GM23338 (cell line): ENCODE measurements at regions not wholly inside any gene's neighbourhood (a gene's known extent, or its start where the extent isn't known, plus 50 kb on each side); places are given as distances from the start of the nearest gene placed in this dataset.

Experiments used
- ATAC-seq: fragments of 200-7000 bp; cut with Tn5 transposase; 3 replicates; pipeline ENCODE4 v1.9.1; 2020
- DNase-seq: peaks from one replicate; pipeline ENCODE4 v3.0.0-alpha.2; 2015; ENCODE audit warnings: low spot score
- H2AFZ ChIP-seq: fragments of 200-600 bp; sonication (generic); 2 replicates; pipeline ENCODE4 v1.8.0; 2016; ENCODE audit warnings: antibody characterized with exemption, mild to moderate bottlenecking, moderate library complexity
- H3F3A ChIP-seq: fragments of 200-600 bp; sonication (generic); replicated peaks from 2 replicates; pipeline ENCODE4 v1.8.0; 2017; ENCODE audit warnings: antibody characterized with exemption, mixed run types, low read depth
- H3K27ac ChIP-seq: fragments of 200-600 bp; sonication (generic); 2 replicates; pipeline ENCODE4 v1.6.1; 2016; ENCODE audit warnings: low read depth
- H3K27me3 ChIP-seq: fragments of 200-600 bp; sonication (generic); 2 replicates; pipeline ENCODE4 v1.8.0; 2016; ENCODE audit warnings: mild to moderate bottlenecking, mixed run types, moderate library complexity; ENCODE audit not compliant: insufficient read depth
- H3K36me3 ChIP-seq: fragments of 200-600 bp; sonication (generic); 2 replicates; pipeline ENCODE4 v1.8.0; 2016; ENCODE audit warnings: mild to moderate bottlenecking; ENCODE audit not compliant: insufficient read depth
- H3K4me1 ChIP-seq: fragments of 200-600 bp; sonication (generic); 2 replicates; pipeline ENCODE4 v1.8.0; 2016; ENCODE audit warnings: mild to moderate bottlenecking, moderate library complexity; ENCODE audit not compliant: insufficient read depth
- H3K4me2 ChIP-seq: fragments of 200-600 bp; sonication (generic); 2 replicates; pipeline ENCODE4 v1.7.1; 2017; ENCODE audit warnings: mixed run types
- H3K4me3 ChIP-seq: fragments of 200-600 bp; sonication (generic); 2 replicates; pipeline ENCODE4 v1.6.1; 2016; ENCODE audit warnings: mixed run types
- H3K79me2 ChIP-seq: fragments of 200-600 bp; sonication (generic); replicated peaks from 2 replicates; pipeline ENCODE4 v1.8.0; 2017; ENCODE audit warnings: mild to moderate bottlenecking; ENCODE audit not compliant: insufficient read depth
- H3K9me2 ChIP-seq: fragments of 200-600 bp; sonication (generic); 2 replicates; pipeline ENCODE4 v1.8.0; 2017; ENCODE audit not compliant: insufficient read depth
- H4K20me1 ChIP-seq: fragments of 200-600 bp; sonication (generic); replicated peaks from 2 replicates; pipeline ENCODE4 v1.8.0; 2017; ENCODE audit warnings: mild to moderate bottlenecking; ENCODE audit not compliant: insufficient read depth
- H3K27ac Mint-ChIP-seq: 2 replicates; pipeline ENCODE4 v1.8.0; 2020; ENCODE audit warnings: inconsistent platforms, mild to moderate bottlenecking, moderate library complexity, mixed read lengths
- H3K27me3 Mint-ChIP-seq: 3 replicates; pipeline ENCODE4 v1.8.0; 2022; ENCODE audit warnings: low read depth, mild to moderate bottlenecking, moderate library complexity, mixed read lengths, inconsistent platforms; ENCODE audit not compliant: insufficient read depth, poor library complexity
- H3K36me3 Mint-ChIP-seq: 3 replicates; pipeline ENCODE4 v1.8.0; 2021; ENCODE audit warnings: low read depth, mild to moderate bottlenecking, inconsistent platforms, moderate library complexity, mixed read lengths
- H3K4me1 Mint-ChIP-seq: 3 replicates; pipeline ENCODE4 v1.8.0; 2020; ENCODE audit warnings: mild to moderate bottlenecking, inconsistent platforms, mixed read lengths
- H3K4me3 Mint-ChIP-seq: 3 replicates; pipeline ENCODE4 v1.8.0; 2021; ENCODE audit warnings: moderate library complexity, mild to moderate bottlenecking, inconsistent platforms, mixed read lengths
- H3K9me3 Mint-ChIP-seq: 3 replicates; pipeline ENCODE4 v1.8.0; 2020; ENCODE audit warnings: moderate library complexity, mild to moderate bottlenecking, inconsistent platforms, mixed read lengths
- CREB1 ChIP-seq: fragments of 250-450 bp; sonication (Bioruptor Pico); IDR thresholded peaks from 2 replicates; pipeline ENCODE4 v1.5.0; 2020; ENCODE audit warnings: low read depth, mild to moderate bottlenecking, moderate library complexity
- EZH2phosphoT487 ChIP-seq: fragments of 200-600 bp; sonication (generic); IDR thresholded peaks from one replicate; pipeline ENCODE4 v1.8.1; 2018; ENCODE audit warnings: antibody characterized with exemption; ENCODE audit not compliant: unreplicated experiment
- JUNB ChIP-seq: IDR thresholded peaks from one replicate; pipeline ENCODE4 v1.6.1; 2016; ENCODE audit warnings: antibody characterized with exemption; ENCODE audit not compliant: unreplicated experiment
- POLR2AphosphoS5 ChIP-seq: IDR thresholded peaks from 2 replicates; pipeline ENCODE4 v1.6.1; 2016; ENCODE audit warnings: antibody characterized with exemption, low read depth
- STAT1 ChIP-seq: IDR thresholded peaks from one replicate; pipeline ENCODE4 v1.6.1; 2016; ENCODE audit warnings: antibody characterized with exemption; ENCODE audit not compliant: unreplicated experiment
- ZNF331 ChIP-seq: fragments of 250-450 bp; sonication (Bioruptor Pico); IDR thresholded peaks from 2 replicates; pipeline ENCODE4 v1.5.0; 2020; ENCODE audit warnings: low read depth, mild to moderate bottlenecking, moderate library complexity
- TF ChIP-seq, protein P1 (sequence below): fragments of 250-450 bp; sonication (Bioruptor Pico); IDR thresholded peaks from 2 replicates; pipeline ENCODE4 v1.5.0; 2020; ENCODE audit warnings: mild to moderate bottlenecking, moderate library complexity
- TF ChIP-seq, protein P2 (sequence below), 2 experiments: fragments of 200-600 bp in 1 of 2; sonication (generic) in 1 of 2; conservative IDR thresholded peaks; 2 replicates each; pipeline versions ENCODE4 v1.5.1 to v1.6.1; 2016 to 2017; ENCODE audit warnings: antibody characterized with exemption in 2 of 2, low read depth in 2 of 2, mild to moderate bottlenecking in 2 of 2, moderate library complexity in 1 of 2

DNA sequence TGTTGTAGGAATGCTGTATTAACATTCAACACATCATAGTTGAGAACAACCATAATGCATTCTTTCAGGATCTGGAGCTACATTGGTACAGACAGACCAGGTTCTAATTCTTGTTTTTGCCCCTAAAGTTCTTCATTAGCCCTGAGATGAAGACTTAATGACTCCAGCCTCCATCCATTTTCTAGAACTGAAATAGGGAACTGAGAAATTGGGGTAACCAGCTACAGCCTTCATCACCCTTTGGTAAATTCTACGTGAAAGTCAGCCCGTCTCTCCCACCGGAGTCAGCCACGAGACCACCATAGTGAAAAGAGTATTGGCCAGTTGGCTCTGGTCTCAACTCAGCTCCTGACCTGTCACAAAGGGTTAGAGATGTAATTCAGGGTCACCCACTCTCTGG, 164.0 kb downstream of the NUAK1 start (continued):
- TF ChIP-seq, protein P1, sequence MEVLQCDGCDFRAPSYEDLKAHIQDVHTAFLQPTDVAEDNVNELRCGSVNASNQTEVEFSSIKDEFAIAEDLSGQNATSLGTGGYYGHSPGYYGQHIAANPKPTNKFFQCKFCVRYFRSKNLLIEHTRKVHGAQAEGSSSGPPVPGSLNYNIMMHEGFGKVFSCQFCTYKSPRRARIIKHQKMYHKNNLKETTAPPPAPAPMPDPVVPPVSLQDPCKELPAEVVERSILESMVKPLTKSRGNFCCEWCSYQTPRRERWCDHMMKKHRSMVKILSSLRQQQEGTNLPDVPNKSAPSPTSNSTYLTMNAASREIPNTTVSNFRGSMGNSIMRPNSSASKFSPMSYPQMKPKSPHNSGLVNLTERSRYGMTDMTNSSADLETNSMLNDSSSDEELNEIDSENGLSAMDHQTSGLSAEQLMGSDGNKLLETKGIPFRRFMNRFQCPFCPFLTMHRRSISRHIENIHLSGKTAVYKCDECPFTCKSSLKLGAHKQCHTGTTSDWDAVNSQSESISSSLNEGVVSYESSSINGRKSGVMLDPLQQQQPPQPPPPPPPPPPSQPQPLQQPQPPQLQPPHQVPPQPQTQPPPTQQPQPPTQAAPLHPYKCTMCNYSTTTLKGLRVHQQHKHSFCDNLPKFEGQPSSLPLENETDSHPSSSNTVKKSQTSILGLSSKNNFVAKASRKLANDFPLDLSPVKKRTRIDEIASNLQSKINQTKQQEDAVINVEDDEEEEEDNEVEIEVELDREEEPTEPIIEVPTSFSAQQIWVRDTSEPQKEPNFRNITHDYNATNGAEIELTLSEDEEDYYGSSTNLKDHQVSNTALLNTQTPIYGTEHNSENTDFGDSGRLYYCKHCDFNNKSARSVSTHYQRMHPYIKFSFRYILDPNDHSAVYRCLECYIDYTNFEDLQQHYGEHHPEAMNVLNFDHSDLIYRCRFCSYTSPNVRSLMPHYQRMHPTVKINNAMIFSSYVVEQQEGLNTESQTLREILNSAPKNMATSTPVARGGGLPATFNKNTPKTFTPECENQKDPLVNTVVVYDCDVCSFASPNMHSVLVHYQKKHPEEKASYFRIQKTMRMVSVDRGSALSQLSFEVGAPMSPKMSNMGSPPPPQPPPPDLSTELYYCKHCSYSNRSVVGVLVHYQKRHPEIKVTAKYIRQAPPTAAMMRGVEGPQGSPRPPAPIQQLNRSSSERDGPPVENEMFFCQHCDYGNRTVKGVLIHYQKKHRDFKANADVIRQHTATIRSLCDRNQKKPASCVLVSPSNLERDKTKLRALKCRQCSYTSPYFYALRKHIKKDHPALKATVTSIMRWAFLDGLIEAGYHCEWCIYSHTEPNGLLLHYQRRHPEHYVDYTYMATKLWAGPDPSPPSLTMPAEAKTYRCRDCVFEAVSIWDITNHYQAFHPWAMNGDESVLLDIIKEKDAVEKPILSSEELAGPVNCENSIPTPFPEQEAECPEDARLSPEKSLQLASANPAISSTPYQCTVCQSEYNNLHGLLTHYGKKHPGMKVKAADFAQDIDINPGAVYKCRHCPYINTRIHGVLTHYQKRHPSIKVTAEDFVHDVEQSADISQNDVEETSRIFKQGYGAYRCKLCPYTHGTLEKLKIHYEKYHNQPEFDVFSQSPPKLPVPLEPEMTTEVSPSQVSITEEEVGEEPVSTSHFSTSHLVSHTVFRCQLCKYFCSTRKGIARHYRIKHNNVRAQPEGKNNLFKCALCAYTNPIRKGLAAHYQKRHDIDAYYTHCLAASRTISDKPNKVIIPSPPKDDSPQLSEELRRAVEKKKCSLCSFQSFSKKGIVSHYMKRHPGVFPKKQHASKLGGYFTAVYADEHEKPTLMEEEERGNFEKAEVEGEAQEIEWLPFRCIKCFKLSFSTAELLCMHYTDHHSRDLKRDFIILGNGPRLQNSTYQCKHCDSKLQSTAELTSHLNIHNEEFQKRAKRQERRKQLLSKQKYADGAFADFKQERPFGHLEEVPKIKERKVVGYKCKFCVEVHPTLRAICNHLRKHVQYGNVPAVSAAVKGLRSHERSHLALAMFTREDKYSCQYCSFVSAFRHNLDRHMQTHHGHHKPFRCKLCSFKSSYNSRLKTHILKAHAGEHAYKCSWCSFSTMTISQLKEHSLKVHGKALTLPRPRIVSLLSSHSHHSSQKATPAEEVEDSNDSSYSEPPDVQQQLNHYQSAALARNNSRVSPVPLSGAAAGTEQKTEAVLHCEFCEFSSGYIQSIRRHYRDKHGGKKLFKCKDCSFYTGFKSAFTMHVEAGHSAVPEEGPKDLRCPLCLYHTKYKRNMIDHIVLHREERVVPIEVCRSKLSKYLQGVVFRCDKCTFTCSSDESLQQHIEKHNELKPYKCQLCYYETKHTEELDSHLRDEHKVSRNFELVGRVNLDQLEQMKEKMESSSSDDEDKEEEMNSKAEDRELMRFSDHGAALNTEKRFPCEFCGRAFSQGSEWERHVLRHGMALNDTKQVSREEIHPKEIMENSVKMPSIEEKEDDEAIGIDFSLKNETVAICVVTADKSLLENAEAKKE, result no peak
- TF ChIP-seq, protein P2, sequence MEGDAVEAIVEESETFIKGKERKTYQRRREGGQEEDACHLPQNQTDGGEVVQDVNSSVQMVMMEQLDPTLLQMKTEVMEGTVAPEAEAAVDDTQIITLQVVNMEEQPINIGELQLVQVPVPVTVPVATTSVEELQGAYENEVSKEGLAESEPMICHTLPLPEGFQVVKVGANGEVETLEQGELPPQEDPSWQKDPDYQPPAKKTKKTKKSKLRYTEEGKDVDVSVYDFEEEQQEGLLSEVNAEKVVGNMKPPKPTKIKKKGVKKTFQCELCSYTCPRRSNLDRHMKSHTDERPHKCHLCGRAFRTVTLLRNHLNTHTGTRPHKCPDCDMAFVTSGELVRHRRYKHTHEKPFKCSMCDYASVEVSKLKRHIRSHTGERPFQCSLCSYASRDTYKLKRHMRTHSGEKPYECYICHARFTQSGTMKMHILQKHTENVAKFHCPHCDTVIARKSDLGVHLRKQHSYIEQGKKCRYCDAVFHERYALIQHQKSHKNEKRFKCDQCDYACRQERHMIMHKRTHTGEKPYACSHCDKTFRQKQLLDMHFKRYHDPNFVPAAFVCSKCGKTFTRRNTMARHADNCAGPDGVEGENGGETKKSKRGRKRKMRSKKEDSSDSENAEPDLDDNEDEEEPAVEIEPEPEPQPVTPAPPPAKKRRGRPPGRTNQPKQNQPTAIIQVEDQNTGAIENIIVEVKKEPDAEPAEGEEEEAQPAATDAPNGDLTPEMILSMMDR (conservative IDR thresholded peaks at IDR 0.05; ENCODE audit: low read depth in 2 of 2), result no peak
- TF ChIP-seq POLR2AphosphoS5 (no peak), STAT1 (no peak), CREB1 (no peak), JUNB (no peak), EZH2phosphoT487 (no peak)

DNA sequence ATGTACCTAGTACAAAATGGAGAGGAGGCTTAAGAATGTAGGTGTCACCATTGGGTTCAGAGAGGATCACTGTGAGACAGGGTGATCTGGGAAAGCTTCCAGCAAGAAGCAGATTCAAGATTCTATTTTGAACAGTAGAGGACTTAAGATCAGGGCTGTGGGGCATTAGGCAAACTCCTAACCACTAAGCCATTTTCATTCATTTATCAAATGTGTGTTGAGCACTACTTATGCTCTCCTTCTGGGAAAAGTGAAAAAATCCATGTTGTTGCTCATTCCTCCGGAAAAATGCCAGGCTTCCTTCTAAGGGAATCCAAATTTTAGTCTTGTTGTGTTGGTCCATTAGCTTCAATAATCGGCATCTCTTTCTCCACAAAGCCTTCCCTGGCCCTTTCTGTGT, 163.4 kb downstream of the NUAK1 start:
- H3K27ac Mint-ChIP-seq, result no peak overlapping the region
- Histone ChIP-seq H2AFZ (no peak overlapping the region), H3K27ac (no peak overlapping the region), H3K79me2 (no peaks in the 10 kb centered on the region), H3K4me2 (no peak overlapping the region), H3K4me1 (peaks cover 2% of the 10 kb centered on the region; the same call in 1 of the 2 replicates), H4K20me1 (no peaks in the 10 kb centered on the region), H3K27me3 (no peaks in the 10 kb centered on the region), H3K36me3 (no peaks in the 10 kb centered on the region), H3K9me2 (peaks cover 18% of the 10 kb centered on the region), H3F3A (no peaks in the 10 kb centered on the region), H3K4me3 (no peak overlapping the region)
- DNase-seq, result no peak
- no peak overlapping the region for H3K4me3 Mint-ChIP-seq
- no peaks in the 10 kb centered on the region for H3K4me1 Mint-ChIP-seq
- ATAC-seq, result no peak
- H3K27me3 Mint-ChIP-seq, result peaks cover 5% of the 10 kb centered on the region
- H3K9me3 Mint-ChIP-seq, result no peaks in the 10 kb centered on the region
- H3K36me3 Mint-ChIP-seq, result no peaks in the 10 kb centered on the region
- TF ChIP-seq JUNB (no peak), ZNF331 (no peak)
- TF ChIP-seq, protein P1, result no peak
